ENCODE measurements at regions not wholly inside any gene's neighbourhood (a gene's known extent, or its start where the extent isn't known, plus 50 kb on each side); places are given as distances from the start of the nearest gene placed in this dataset.

GRCh38 chr10:55214608-55215007 is 413.6 kb upstream of the PCDH15 start:
- DNase-seq (ENCODE audit: low spot score) (no peak), ATAC-seq (ENCODE audit: low FRiP score) (no peak)
- no peak for TF ChIP-seq CTCF (IDR thresholded peaks at IDR 0.05)

- no peak for TF ChIP-seq CTCF (IDR thresholded peaks at IDR 0.05)
- DNase-seq (ENCODE audit: low spot score) (no peak), ATAC-seq (ENCODE audit: low FRiP score) (no peak)
Measured at GRCh38 chr10:55212051-55212450, 411.0 kb upstream of the PCDH15 start.

- ATAC-seq (ENCODE audit: low FRiP score) (no peak), DNase-seq (ENCODE audit: low spot score) (no peak)
- no peak for TF ChIP-seq CTCF (IDR thresholded peaks at IDR 0.05)
Measured at GRCh38 chr10:55203874-55204273, 402.8 kb upstream of the PCDH15 start.

GRCh38 chr10:55203319-55203718 is 402.3 kb upstream of the PCDH15 start:
- no peak for ATAC-seq (ENCODE audit: low FRiP score)
- TF ChIP-seq CTCF (IDR thresholded peaks at IDR 0.05): no peak

GRCh38 chr10:55200020-55200419 is 399.0 kb upstream of the PCDH15 start:
- no peak for ATAC-seq (ENCODE audit: low FRiP score)
- no peak for TF ChIP-seq CTCF (IDR thresholded peaks at IDR 0.05)
- no peak for DNase-seq (ENCODE audit: low spot score)

More at GRCh38 chr10:55203319-55203718, 402.3 kb upstream of the PCDH15 start:
- DNase-seq (ENCODE audit: low spot score): no peak

- TF ChIP-seq CTCF (IDR thresholded peaks at IDR 0.05): no peak
- DNase-seq (ENCODE audit: low spot score) (no peak), ATAC-seq (ENCODE audit: low FRiP score) (no peak)
Measured at GRCh38 chr10:55191236-55191860, 390.3 kb upstream of the PCDH15 start.

- ATAC-seq (ENCODE audit: low FRiP score) (no peak), DNase-seq (ENCODE audit: low spot score) (no peak)
- no peak for TF ChIP-seq CTCF (IDR thresholded peaks at IDR 0.05)
Measured at GRCh38 chr10:55183993-55184392, 383.0 kb upstream of the PCDH15 start.

Data from omental fat pad (tissue), 3 donors.